Gastroesophageal sphincter (tissue), 4 donors: ENCODE measurements at regions not wholly inside any gene's neighbourhood (a gene's known extent, or its start where the extent isn't known, plus 50 kb on each side); places are given as distances from the start of the nearest gene placed in this dataset.

Experiments used
- ATAC-seq: fragments of 150-250 bp; one replicate; pipeline ENCODE4 v1.9.1; 2016; ENCODE audit warnings: mild to moderate bottlenecking, moderate library complexity
- H3K27ac ChIP-seq, 4 donors: fragments of 200-600 bp; sonication (generic) in 3 of 4; 1 replicate in 3 of 4; 2 replicates in 1 of 4; pipeline ENCODE4 v1.5.1; 2016 to 2019
- H3K27me3 ChIP-seq: fragments of 200-600 bp; sonication (generic); one replicate; pipeline ENCODE4 v1.5.1; 2019
- H3K36me3 ChIP-seq, 2 donors: fragments of 200-600 bp; sonication (generic); one replicate each; pipeline ENCODE4 v1.5.1; 2019; ENCODE audit warnings: control low read depth in 1 of 2
- H3K4me1 ChIP-seq, 3 donors: fragments of 200-600 bp; sonication (generic); 1 replicate in 2 of 3; 2 replicates in 1 of 3; pipeline ENCODE4 v1.5.1; 2016 to 2019; ENCODE audit warnings: control low read depth in 2 of 3
- H3K4me3 ChIP-seq, 2 donors: fragments of 200-600 bp; sonication (generic); one replicate each; pipeline ENCODE4 v1.5.1; 2019; ENCODE audit warnings: mild to moderate bottlenecking in 1 of 2, moderate library complexity in 1 of 2
- H3K9me3 ChIP-seq, 3 donors: fragments of 200-600 bp; sonication (generic); one replicate each; pipeline ENCODE4 v1.5.1; 2017 to 2019; ENCODE audit warnings: control low read depth in 2 of 3
- EP300 ChIP-seq: sonication (generic); formaldehyde crosslinking; IDR thresholded peaks from one replicate; pipeline ENCODE4 v1.6.1; 2017; ENCODE audit warnings: antibody characterized with exemption, mild to moderate bottlenecking
- POLR2A ChIP-seq, 2 donors: fragments of 450-650 bp; IDR thresholded peaks; one replicate each; pipeline ENCODE4 v1.6.1; 2017; ENCODE audit warnings: antibody characterized with exemption in 2 of 2, mild to moderate bottlenecking in 2 of 2, moderate library complexity in 1 of 2
- POLR2AphosphoS5 ChIP-seq: sonication (generic); formaldehyde crosslinking; IDR thresholded peaks from one replicate; pipeline ENCODE4 v1.6.1; 2017; ENCODE audit warnings: antibody characterized with exemption
- WGBS, 2 donors: methylation state at CpG; one replicate each; pipeline ENCODE4 v1.1.5; 2018; ENCODE audit warnings: low coverage in 1 of 2; 5-methylcytosine and 5-hydroxymethylcytosine counted together
- TF ChIP-seq, protein P1 (sequence below), 4 experiments: fragments of 200-600 bp in 2 of 4; fragments of 450-650 bp in 2 of 4; sonication (generic) in 1 of 4; IDR thresholded peaks; one replicate each; pipeline ENCODE4 v1.5.1; 2017 to 2019; ENCODE audit warnings: antibody characterized with exemption in 4 of 4, mild to moderate bottlenecking in 2 of 4, moderate library complexity in 2 of 4

DNA sequence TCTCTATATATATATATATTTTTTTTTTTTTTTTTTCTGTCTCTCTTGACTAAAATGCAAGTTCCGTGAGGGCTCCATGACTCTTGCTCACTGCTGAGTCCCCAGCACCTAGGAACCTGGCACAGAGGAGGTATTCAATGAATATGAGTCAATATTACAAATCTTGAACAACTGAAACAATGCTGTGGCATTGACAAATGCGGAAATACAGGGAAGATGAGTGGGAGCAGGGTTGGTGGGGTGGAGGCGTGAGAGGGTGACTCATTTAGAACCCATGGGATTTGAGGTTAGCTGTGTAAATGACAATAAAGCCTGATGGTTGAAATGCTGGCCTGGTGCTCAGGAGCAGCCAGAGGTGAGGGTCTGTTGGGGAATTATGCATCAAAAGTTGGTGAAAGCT lies 121.7 kb upstream of the FUT8 start:
- H3K27me3 ChIP-seq, result no peaks in the 10 kb centered on the region
- no peak overlapping the region for H3K4me3 ChIP-seq
- H3K36me3 ChIP-seq, result no peaks in the 10 kb centered on the region
- no peaks in the 10 kb centered on the region for H3K9me3 ChIP-seq
- ATAC-seq, result no peak
- H3K27ac ChIP-seq, result no peak overlapping the region
- H3K4me1 ChIP-seq, result no peaks in the 10 kb centered on the region
- TF ChIP-seq, protein P1, sequence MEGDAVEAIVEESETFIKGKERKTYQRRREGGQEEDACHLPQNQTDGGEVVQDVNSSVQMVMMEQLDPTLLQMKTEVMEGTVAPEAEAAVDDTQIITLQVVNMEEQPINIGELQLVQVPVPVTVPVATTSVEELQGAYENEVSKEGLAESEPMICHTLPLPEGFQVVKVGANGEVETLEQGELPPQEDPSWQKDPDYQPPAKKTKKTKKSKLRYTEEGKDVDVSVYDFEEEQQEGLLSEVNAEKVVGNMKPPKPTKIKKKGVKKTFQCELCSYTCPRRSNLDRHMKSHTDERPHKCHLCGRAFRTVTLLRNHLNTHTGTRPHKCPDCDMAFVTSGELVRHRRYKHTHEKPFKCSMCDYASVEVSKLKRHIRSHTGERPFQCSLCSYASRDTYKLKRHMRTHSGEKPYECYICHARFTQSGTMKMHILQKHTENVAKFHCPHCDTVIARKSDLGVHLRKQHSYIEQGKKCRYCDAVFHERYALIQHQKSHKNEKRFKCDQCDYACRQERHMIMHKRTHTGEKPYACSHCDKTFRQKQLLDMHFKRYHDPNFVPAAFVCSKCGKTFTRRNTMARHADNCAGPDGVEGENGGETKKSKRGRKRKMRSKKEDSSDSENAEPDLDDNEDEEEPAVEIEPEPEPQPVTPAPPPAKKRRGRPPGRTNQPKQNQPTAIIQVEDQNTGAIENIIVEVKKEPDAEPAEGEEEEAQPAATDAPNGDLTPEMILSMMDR (IDR thresholded peaks at IDR 0.05), result no peak
- no peak for TF ChIP-seq POLR2A (IDR thresholded peaks at IDR 0.05)
- no peak for TF ChIP-seq EP300
- TF ChIP-seq POLR2AphosphoS5, result no peak
- no CpG with 5 or more reads among the region's 3 CpGs for WGBS, 2 donors

DNA sequence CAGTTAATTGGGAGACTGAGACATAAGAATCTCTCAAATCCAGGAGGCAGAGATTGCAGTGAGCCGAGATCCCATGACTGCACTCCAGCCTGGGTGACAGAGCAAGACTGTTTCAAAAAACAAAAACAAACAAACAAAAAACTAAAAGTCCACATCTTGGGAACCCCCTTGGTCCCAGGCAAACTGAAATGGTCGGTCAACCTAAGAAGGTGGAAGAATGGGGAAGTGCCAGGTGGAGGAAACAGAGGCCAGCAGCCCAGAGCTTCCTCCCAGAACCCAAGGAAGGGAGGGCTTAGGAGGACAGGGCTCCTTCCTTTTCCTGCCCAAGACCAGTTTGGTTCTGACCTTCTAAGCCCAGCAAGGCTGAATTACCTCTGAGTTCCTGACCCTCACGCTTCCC lies 121.0 kb upstream of the FUT8 start:
- Histone ChIP-seq H3K4me3 (no peak overlapping the region), H3K27me3 (no peaks in the 10 kb centered on the region), H3K36me3 (no peaks in the 10 kb centered on the region), H3K9me3 (no peaks in the 10 kb centered on the region), H3K27ac (no peak overlapping the region), H3K4me1 (no peaks in the 10 kb centered on the region)
- WGBS, 2 donors, result 75 to 94% methylated on average over 2 of the region's 3 CpGs
- TF ChIP-seq POLR2A (IDR thresholded peaks at IDR 0.05) (no peak), POLR2AphosphoS5 (no peak), EP300 (no peak)
- TF ChIP-seq, protein P1 (IDR thresholded peaks at IDR 0.05), result no peak
- ATAC-seq, result no peak

DNA sequence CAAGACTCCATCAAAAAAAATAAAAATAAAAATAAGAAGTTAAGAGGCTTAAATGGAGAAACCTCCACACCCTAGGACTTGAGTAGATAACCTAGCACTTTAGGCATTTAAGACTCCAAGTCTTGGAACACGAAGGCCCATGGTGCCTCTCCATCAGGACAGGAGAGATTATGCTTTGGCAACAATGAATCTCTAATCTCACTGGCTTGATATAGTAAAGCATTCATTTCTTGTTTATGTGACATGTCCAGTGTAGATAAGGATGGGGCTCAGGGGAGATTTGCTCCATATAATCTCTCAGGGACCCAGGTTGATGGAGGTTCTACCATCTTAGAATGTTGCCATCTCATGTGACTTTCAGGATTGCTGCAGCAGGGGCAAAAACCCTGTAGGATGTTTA lies 117.7 kb upstream of the FUT8 start:
- no peak for ATAC-seq
- no peak for TF ChIP-seq POLR2AphosphoS5
- H3K4me3 ChIP-seq, result no peak overlapping the region
- H3K27ac ChIP-seq, result no peak overlapping the region
- no peaks in the 10 kb centered on the region for H3K4me1 ChIP-seq
- no peaks in the 10 kb centered on the region for H3K9me3 ChIP-seq
- no peaks in the 10 kb centered on the region for H3K36me3 ChIP-seq
- WGBS, 2 donors, result 50 to 86% methylated on average over 1 of the region's 1 CpG
- H3K27me3 ChIP-seq, result no peaks in the 10 kb centered on the region

DNA sequence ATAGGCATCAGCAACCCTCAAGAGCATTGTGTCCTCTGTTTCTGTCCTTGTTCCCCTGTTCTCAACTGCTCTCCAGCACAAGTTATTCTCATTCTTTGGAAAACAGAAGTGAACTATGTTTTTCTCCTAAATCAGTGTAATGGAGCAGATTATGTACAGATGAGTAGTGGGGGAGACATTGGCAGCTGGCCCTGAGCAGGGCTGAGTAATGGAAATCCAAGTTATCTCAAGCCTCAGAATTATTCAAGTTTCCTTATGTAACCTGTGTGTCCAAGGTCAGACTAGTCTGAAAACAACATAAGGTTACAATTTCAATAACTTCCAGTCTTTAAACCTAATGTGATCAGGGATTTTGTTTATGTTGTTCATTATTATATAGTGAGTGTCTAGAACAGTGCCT lies 116.1 kb upstream of the FUT8 start:
- no peaks in the 10 kb centered on the region for H3K36me3 ChIP-seq
- H3K27ac ChIP-seq, result no peak overlapping the region
- no peaks in the 10 kb centered on the region for H3K4me1 ChIP-seq
- no peak overlapping the region for H3K4me3 ChIP-seq
- TF ChIP-seq POLR2A (IDR thresholded peaks at IDR 0.05) (no peak), POLR2AphosphoS5 (no peak), EP300 (no peak)
- TF ChIP-seq, protein P1 (IDR thresholded peaks at IDR 0.05), result no peak
- ATAC-seq, result no peak
- H3K27me3 ChIP-seq, result no peaks in the 10 kb centered on the region
- H3K9me3 ChIP-seq, result no peaks in the 10 kb centered on the region

DNA sequence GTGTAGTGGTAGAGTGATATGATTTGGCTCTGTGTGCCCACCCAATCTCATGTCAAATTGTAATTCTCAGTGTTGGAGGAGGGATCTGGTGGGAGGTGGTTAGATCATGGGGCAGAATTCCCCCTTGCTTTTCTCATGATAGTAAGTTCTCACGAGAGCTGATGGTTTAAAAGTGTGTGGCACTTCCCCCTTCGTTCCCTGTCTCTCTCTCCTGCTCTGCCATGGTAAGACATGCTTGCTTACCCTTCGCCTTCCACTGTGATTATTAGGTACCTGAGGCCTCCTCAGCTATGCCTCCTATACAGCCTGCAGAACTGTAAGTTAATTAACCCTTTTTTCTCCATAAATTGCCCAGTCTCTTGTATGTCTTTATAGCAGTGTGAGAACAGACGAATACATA lies 115.7 kb upstream of the FUT8 start:
- WGBS, 2 donors, result 85 to 88% methylated on average over 3 to 4 of the region's 4 CpGs
- H3K9me3 ChIP-seq, result no peaks in the 10 kb centered on the region
- no peak for ATAC-seq
- no peak for TF ChIP-seq POLR2AphosphoS5
- TF ChIP-seq EP300, result no peak
- TF ChIP-seq, protein P1 (IDR thresholded peaks at IDR 0.05), result no peak
- no peak for TF ChIP-seq POLR2A (IDR thresholded peaks at IDR 0.05)
- no peaks in the 10 kb centered on the region for H3K4me1 ChIP-seq
- H3K27ac ChIP-seq, result no peak overlapping the region
- H3K27me3 ChIP-seq, result no peaks in the 10 kb centered on the region
- H3K36me3 ChIP-seq, result no peaks in the 10 kb centered on the region
- H3K4me3 ChIP-seq, result no peak overlapping the region

DNA sequence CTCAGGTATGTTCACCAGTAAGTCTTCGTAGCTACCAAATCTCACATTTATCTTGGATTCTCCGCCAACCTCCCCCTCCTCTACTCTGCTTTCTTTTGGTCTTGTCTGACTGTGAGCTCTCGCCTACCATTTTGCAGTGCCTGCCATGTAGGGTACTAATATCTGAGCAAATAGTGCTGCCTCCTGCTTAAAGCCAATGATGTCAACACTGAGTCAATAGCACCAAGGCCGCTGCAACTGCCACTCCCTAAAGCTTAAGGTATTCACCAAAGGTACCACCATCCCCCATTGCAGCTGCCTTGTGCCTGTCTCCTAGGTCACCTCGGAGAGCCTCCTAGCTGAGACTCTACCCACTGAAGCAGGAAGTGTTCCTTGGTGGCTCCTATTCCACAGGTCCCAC lies 114.8 kb upstream of the FUT8 start:
- TF ChIP-seq POLR2A (IDR thresholded peaks at IDR 0.05), result no peak
- no peaks in the 10 kb centered on the region for H3K9me3 ChIP-seq

More for the DNA sequence above, 114.8 kb upstream of the FUT8 start:
- no peak overlapping the region for H3K4me3 ChIP-seq
- no peak for ATAC-seq
- no peaks in the 10 kb centered on the region for H3K36me3 ChIP-seq
- 85 to 96% methylated on average over 3 to 4 of the region's 5 CpGs for WGBS, 2 donors
- no peaks in the 10 kb centered on the region for H3K27me3 ChIP-seq
- H3K27ac ChIP-seq, result no peak overlapping the region
- H3K4me1 ChIP-seq, result no peaks in the 10 kb centered on the region
